ENCODE measurements at regions not wholly inside any gene's neighbourhood (a gene's known extent, or its start where the extent isn't known, plus 50 kb on each side); places are given as distances from the start of the nearest gene placed in this dataset.

DNA sequence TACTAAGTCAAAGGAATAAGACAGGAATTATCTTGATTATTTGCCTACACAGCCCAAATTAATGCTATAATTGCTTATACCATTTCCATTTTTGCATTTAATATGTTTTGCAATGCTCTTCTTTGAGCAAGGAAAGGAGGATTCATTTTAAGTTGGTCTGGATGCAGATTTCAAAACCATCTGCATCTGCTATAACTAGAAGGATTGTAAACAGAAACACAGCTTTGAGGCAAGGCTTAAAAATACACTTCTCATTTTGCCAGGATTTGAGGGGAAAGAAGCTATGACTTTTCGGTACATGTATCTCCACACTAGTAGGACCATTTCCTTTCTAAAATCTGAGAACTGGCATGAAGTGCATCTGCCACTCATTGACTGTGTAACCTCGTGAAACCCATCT is 95.9 kb upstream of the MTNR1B start:
- H3K4me3 ChIP-seq (ENCODE audit: low read length): no peak overlapping the region
- intact Hi-C loops (cut with DNase I, micrococcal nuclease): no loop called here
- H3K27me3 Mint-ChIP-seq: peaks cover 7% of the 10 kb centered on the region
- DNase-seq (no peak), ATAC-seq (ENCODE audit: poor library complexity) (no peak)
- H3K9me3 Mint-ChIP-seq: no peaks in the 10 kb centered on the region
- no peaks in the 10 kb centered on the region for H3K36me3 Mint-ChIP-seq (ENCODE audit: low read depth)
- no peaks in the 10 kb centered on the region for H3K36me3 ChIP-seq (ENCODE audit: insufficient read depth, low read length)
- no peak overlapping the region for H3K4me3 Mint-ChIP-seq
- no peak overlapping the region for H3K27ac Mint-ChIP-seq
- no peaks in the 10 kb centered on the region for H3K4me1 ChIP-seq (ENCODE audit: insufficient read depth, low read length)
- H3K4me1 Mint-ChIP-seq (ENCODE audit: low read depth): no peaks in the 10 kb centered on the region
- ChIA-PET POLR2A (no interaction called here), CTCF (no interaction called here)
- TF ChIP-seq, protein P1, sequence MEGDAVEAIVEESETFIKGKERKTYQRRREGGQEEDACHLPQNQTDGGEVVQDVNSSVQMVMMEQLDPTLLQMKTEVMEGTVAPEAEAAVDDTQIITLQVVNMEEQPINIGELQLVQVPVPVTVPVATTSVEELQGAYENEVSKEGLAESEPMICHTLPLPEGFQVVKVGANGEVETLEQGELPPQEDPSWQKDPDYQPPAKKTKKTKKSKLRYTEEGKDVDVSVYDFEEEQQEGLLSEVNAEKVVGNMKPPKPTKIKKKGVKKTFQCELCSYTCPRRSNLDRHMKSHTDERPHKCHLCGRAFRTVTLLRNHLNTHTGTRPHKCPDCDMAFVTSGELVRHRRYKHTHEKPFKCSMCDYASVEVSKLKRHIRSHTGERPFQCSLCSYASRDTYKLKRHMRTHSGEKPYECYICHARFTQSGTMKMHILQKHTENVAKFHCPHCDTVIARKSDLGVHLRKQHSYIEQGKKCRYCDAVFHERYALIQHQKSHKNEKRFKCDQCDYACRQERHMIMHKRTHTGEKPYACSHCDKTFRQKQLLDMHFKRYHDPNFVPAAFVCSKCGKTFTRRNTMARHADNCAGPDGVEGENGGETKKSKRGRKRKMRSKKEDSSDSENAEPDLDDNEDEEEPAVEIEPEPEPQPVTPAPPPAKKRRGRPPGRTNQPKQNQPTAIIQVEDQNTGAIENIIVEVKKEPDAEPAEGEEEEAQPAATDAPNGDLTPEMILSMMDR (IDR thresholded peaks at IDR 0.05): no peak
- H3K27me3 ChIP-seq (ENCODE audit: control insufficient read depth in 1 of 2, insufficient read depth in 2 of 2, low read length in 2 of 2): no peaks in the 10 kb centered on the region
- H3K9me3 ChIP-seq (ENCODE audit: control insufficient read depth in 1 of 2, insufficient read depth in 1 of 2, low read length in 2 of 2): no peaks in the 10 kb centered on the region
- H3K27ac ChIP-seq (ENCODE audit: low read depth in 1 of 2, low read length in 2 of 2): no peak overlapping the region

DNA sequence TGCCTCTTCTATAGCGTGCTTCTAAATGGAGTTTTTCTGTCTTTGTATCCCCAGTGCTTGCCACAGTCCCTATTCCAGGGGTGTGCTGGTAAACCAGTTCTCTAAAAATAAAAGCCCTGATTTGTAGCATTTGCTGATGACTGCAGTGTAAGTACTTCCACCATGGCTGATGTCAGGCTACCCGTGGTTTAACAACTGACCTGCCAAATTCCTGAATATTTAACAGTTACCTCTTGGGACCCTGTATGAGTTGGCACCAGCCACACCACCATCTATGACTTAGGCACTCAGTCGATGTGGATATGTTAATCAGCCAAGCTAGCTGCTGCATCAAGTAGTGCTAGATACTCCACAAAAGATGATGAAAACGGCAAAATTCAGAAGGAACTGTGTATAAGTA is 94.0 kb upstream of the MTNR1B start:
- no peaks in the 10 kb centered on the region for H3K4me1 ChIP-seq (ENCODE audit: insufficient read depth, low read length)
- Mint-ChIP-seq H3K9me3 (no peaks in the 10 kb centered on the region), H3K4me1 (ENCODE audit: low read depth) (no peaks in the 10 kb centered on the region), H3K36me3 (ENCODE audit: low read depth) (no peaks in the 10 kb centered on the region), H3K27me3 (peaks cover 7% of the 10 kb centered on the region), H3K4me3 (no peak overlapping the region), H3K27ac (no peak overlapping the region)
- H3K9me3 ChIP-seq (ENCODE audit: control insufficient read depth in 1 of 2, insufficient read depth in 1 of 2, low read length in 2 of 2): no peaks in the 10 kb centered on the region
- intact Hi-C loops (cut with DNase I, micrococcal nuclease): no loop called here
- H3K4me3 ChIP-seq (ENCODE audit: low read length): no peak overlapping the region
- ATAC-seq (ENCODE audit: poor library complexity): no peak
- H3K36me3 ChIP-seq (ENCODE audit: insufficient read depth, low read length): no peaks in the 10 kb centered on the region
- ChIA-PET CTCF (no interaction called here), POLR2A (no interaction called here)
- DNase-seq: no peak
- TF ChIP-seq, protein P1 (IDR thresholded peaks at IDR 0.05): no peak
- no peak overlapping the region for H3K27ac ChIP-seq (ENCODE audit: low read depth in 1 of 2, low read length in 2 of 2)
- H3K27me3 ChIP-seq (ENCODE audit: control insufficient read depth in 1 of 2, insufficient read depth in 2 of 2, low read length in 2 of 2): no peaks in the 10 kb centered on the region

DNA sequence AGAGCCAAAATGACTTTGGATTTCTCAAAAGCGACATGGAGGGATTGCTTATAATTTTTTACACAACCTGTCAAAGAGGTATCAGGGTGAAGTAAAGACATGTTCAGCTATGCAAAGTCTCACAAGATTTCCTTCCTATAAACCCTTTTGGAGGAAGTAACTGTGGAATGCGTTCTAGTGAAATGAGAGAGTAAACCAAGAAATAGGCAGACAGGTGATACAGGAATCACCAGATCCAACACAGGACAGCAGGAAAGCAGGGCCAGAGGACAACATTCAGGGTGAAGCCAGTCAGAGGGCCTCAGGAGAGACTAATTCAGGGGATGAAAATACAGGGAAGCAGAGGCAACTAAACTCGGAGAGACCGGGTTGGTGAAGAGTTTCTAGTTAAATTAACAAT is 90.4 kb upstream of the MTNR1B start:
- H3K27me3 Mint-ChIP-seq: peaks cover 7% of the 10 kb centered on the region
- POLR2A ChIA-PET: no interaction called here
- ATAC-seq (ENCODE audit: poor library complexity): no peak

More for the DNA sequence above, 90.4 kb upstream of the MTNR1B start:
- no peaks in the 10 kb centered on the region for H3K27me3 ChIP-seq (ENCODE audit: control insufficient read depth in 1 of 2, insufficient read depth in 2 of 2, low read length in 2 of 2)
- H3K27ac Mint-ChIP-seq: no peak overlapping the region
- no peaks in the 10 kb centered on the region for H3K36me3 Mint-ChIP-seq (ENCODE audit: low read depth)
- no peaks in the 10 kb centered on the region for H3K36me3 ChIP-seq (ENCODE audit: insufficient read depth, low read length)
- no peak overlapping the region for H3K27ac ChIP-seq (ENCODE audit: low read depth in 1 of 2, low read length in 2 of 2)
- intact Hi-C loops (cut with DNase I, micrococcal nuclease): no loop called here
- peaks cover 0 to 9% of the 10 kb centered on the region in 2 experiments for H3K9me3 ChIP-seq (ENCODE audit: control insufficient read depth in 1 of 2, insufficient read depth in 1 of 2, low read length in 2 of 2)
- no peak for DNase-seq
- H3K9me3 Mint-ChIP-seq: no peaks in the 10 kb centered on the region
- no peaks in the 10 kb centered on the region for H3K4me1 Mint-ChIP-seq (ENCODE audit: low read depth)
- H3K4me3 Mint-ChIP-seq: no peak overlapping the region
- CTCF ChIA-PET: no interaction called here
- no peaks in the 10 kb centered on the region for H3K4me1 ChIP-seq (ENCODE audit: insufficient read depth, low read length)
- TF ChIP-seq, protein P1 (IDR thresholded peaks at IDR 0.05): no peak
- no peak overlapping the region for H3K4me3 ChIP-seq (ENCODE audit: low read length)
